ENCODE measurements at regions not wholly inside any gene's neighbourhood (a gene's known extent, or its start where the extent isn't known, plus 50 kb on each side); places are given as distances from the start of the nearest gene placed in this dataset.

GRCh38 chr3:69542805-69543429 is 157.0 kb upstream of the FRMD4B start:
- TF ChIP-seq CTCF (IDR thresholded peaks at IDR 0.05; ENCODE audit: insufficient read depth, missing control alignments), result no peak
- no peak for FAIRE-seq
- DNase-seq (ENCODE audit: insufficient read length, low spot score), result no peak

DNA sequence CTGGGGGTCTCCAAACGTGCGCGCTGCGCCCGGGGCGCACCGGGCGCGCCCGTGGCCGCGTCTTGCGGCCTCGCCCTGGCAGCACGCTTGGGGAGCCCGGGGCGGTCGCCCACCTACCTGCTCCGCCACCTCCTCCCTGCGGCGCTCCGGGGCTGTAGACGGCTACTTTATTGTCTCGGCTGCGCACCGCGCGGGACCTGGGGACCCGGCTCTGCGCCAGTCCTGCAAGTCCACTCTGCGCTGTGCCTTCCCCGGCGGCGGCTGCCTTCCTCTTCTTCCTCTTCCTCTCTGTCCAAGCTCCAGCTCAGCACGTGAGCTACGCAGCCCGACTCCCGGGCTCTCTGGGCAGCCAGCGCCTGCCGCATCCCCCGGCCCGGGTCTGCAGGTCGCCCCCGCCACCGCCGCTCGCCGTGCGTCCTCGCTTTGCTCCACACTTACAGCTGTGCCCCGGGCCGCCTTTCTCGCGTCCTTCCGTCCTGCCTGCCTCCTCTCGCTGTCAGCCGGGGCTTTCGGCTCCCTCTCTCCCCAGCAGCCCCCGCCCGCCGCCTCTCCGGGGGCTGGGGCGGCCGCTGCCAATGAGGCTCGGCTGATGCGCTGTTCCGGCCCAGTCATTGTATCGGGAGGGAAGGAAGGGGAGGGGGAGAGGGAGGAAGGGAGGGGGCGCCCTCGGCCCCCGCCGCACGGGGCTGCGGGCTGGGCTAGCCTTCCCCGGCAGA is 156.4 kb upstream of the FRMD4B start:
- TF ChIP-seq CTCF (IDR thresholded peaks at IDR 0.05; ENCODE audit: insufficient read depth, missing control alignments), result no peak
- DNase-seq (ENCODE audit: insufficient read length, low spot score) (no peak), FAIRE-seq (no peak)

GRCh38 chr3:69541711-69542088 is 155.8 kb upstream of the FRMD4B start:
- TF ChIP-seq CTCF (IDR thresholded peaks at IDR 0.05; ENCODE audit: insufficient read depth, missing control alignments), result no peak
- no peak for FAIRE-seq
- DNase-seq (ENCODE audit: insufficient read length, low spot score), result no peak

DNA sequence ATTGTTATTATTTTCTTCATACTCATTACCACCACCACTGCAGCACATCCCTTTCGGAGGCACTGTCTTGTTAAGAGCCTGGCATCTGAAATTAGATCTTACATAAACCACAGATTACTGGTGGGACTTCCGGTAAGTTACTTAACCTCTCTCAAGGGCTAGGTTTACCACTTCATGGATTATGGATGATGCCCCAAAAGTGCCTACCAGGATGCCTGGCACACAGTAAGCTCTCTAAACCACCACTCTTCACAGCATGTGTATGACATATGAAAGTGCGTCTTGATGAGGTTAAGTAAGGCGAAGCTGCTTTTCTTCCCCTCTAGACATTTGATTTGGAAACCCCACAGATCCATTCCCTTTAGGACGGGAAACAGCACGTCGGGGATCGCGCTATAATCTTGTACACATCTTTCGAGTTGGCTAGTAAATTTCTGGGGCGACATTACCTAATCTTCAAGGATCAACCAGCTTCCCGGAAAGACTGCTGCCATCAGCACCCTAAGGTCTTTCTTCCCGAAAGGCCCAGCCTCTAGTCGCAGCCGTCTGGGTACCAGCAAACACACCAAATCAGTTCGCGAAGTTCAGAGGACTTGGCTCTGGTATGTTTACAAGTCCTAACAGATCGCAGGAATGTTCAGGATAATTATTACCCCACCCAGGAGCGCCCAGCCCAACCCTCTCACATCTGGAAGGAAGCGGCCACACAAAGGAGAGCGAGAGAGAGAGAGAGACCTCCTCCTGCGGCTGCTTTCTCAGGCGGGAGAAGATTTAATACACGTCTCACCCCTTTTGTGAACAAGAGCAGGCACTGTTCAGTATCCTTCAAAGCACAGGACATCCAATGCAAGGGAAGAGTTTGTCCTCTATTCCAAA is 155.1 kb upstream of the FRMD4B start:
- TF ChIP-seq CTCF (IDR thresholded peaks at IDR 0.05; ENCODE audit: insufficient read depth, missing control alignments), result no peak
- FAIRE-seq, result no peak
- DNase-seq (ENCODE audit: insufficient read length, low spot score), result no peak

GRCh38 chr3:69539134-69539533 is 153.2 kb upstream of the FRMD4B start:
- FAIRE-seq, result no peak
- no peak for DNase-seq (ENCODE audit: insufficient read length, low spot score)
- TF ChIP-seq CTCF (IDR thresholded peaks at IDR 0.05; ENCODE audit: insufficient read depth, missing control alignments), result no peak

- TF ChIP-seq CTCF (IDR thresholded peaks at IDR 0.05; ENCODE audit: insufficient read depth, missing control alignments), result no peak
- FAIRE-seq, result no peak
- no peak for DNase-seq (ENCODE audit: insufficient read length, low spot score)
These were observed 152.4 kb upstream of the FRMD4B start for GRCh38 chr3:69538281-69538680.

All from D721Med (cell line).